GM18858 (cell line): ENCODE measurements at regions not wholly inside any gene's neighbourhood (a gene's known extent, or its start where the extent isn't known, plus 50 kb on each side); places are given as distances from the start of the nearest gene placed in this dataset.
"Not testable (repeated sequence)": the region's sequence is repeated elsewhere in the genome, so short reads cannot be mapped to it uniquely, and the experiment has no call there.

ENCODE experiments used
- ATAC-seq: cut with Tn5 transposase; IDR thresholded peaks from one replicate; pipeline ENCODE4 v1.9.1; 2021; ENCODE audit not compliant: unreplicated experiment

DNA sequence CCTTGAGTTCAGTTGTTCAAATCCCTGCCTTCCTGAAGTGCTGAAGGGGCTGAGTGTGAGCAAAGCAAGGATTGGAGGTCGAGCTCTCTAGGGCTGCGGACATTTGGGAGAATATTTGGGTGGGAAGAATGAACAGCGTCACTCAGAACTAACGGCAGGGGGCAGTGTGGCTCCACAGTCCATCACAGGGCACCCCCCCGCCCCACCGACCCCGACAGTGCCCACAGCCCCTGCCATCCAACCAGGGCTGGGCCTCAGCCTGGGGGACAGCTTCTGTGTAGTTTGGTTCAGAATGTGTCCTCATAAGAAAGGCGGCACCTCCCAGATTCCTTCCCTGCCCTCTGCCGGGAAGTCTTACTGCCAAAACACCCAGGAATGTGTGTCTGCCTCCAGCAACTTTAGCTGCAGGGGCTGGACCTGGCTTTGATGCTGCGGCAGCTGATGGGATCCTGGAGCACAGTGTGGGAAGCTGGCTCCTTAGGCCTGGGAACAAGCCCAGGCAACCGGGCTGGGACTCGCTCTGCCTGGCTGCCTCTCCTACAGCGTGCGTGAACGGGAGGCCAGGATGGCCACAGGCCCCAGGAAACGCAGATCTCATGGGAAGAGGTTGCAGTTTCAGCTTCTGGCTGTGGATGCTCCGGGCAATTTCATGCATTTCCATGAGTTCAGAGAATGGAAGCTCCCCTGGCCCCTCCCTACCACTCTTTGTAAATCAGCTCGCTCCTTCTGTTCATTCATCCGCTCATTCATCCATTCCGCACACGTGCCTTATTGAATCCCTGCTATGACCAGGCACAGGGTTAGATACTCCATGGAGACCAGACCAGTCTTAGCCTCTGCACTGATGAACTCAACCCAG, 104.9 kb upstream of the TMPRSS2 start:
- ATAC-seq = no peak

DNA sequence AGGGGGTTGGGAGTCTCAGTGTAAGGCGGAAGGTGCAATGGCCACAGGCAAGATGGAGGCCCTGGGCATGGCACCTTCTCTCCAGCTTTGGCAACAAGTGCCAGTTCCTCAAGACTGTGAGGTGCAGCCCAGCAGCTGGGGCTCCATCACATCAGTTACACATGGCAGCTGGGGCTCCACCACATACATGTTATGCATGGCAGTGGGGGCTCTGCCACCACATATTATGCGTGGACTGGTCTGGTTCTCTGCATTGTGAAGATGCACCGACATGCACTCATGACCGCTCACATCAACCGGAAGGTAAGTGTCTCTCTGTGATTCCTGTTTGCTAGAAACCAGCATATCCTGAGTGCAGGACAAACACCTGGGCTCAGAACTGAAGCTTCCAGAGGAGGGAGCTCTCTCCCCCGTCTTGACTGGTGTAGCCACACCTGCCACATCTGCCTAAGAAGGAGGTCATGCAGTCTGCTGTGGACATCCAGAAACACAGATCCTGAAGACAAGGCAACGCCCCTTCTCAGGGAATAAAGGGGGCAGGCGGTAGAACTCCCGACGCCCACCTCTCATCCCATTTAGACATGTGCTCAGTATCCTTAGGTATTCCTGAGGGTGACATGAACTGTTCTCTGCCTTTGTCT, 104.1 kb upstream of the TMPRSS2 start:
- ATAC-seq = no peak

DNA sequence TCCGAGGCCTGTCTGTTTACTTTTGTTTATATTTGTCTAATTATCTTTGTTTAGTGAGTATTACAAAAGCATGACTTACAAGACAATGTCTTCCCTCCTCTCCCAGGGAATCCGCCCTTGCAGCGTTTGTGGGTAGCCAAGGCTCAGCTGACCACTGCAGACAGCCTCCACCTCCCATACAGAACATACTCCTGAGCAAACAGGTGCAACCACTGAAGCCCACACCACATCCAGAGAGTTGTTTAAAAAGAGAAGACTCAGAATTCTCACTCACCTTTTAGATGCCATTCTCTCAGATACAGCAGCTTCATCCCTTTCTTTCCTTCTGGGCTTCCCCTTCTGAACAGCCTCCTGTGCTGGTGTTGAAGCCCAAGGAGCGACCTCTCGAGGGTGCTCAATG, 103.5 kb upstream of the TMPRSS2 start:
- ATAC-seq = no peak

DNA sequence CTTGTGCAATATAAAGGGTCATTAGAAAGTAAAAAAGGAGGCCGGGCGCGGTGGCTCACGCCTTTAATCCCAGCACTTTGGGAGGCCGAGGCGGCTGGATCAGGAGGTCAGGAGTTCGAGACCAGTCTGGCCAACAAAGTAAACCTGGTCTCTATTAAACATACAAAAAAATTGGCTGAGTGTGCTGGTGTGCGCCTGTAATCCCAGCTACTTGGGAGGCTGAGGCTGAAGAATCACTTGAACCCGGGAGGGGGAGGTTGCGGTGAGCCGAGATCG, 102.8 kb upstream of the TMPRSS2 start:
- ATAC-seq = not testable (repeated sequence)

DNA sequence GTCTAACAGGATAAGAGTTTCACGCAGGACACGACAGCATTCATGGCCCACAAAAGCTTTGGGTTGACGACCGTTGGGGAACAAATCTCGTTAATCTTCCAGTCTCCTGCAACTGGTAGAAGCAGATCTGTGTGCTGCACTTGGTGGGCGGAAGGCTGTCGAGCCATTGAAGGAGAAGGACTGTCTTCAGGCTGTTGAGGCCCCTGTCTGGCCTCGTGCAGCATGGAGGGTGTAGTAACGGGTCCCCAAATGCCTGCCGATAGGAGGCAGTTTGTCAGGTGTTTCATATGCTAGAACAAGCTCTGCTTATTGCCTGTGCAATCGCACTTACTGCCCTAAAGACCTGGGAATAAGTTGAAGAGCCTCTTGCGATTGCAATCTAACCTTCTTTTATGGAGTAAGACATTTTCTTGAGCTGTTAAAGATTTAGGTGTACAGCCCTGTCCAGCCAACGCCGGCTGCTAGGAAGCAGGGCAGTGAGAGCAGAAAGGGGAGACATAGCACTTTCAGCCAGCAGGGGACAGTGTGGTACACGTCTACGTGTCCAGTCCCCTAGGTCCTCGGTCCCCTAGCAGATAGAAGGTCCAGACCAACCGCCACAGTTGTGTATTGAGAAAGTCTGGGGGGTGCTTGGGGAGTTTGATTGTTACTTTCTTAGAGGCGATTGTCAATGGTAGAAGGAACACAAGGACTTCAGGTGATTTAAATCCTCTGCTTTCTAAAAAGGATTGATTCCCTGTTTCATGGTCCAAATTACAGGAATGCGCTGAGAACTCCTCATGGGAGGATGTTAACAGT, 102.3 kb upstream of the TMPRSS2 start:
- no peak for ATAC-seq

DNA sequence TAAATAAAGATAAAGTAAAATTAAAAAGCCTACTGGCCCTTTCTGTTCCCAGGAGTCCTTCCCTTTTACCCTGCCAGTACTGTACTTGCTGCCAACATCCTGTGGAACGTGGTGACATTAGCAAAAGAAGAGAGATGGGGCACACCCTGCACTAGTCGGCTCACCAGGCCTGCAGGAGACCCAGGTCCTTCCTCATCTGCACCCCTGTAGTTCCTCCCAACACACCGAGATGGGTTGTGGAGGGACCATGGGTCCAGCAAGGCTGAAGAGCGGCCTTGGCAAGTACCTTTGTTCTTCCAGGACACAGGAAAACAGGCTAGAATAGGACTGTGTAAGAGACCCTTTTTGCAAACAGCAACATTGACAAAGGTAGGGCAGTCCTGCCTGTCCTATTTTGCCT, 98.7 kb upstream of the TMPRSS2 start:
- ATAC-seq = no peak

DNA sequence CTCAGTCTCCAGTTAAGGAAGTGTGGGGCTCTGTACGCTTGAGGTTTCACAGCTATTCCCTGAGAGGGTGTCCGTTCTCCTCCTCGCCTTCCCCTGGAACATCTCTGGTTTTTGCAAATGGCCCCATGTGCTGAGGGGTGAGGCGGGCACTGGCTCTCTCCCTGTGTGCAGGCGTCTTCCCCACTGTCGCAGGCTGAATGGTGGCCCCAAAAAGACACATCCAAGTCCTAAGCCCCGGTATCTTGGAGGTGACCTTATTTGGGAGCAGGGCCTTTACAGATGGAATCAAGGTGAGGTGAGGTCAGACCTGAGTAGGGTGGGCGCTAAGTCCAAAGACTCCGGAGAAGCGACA, 98.0 kb upstream of the TMPRSS2 start:
- ATAC-seq = no peak

DNA sequence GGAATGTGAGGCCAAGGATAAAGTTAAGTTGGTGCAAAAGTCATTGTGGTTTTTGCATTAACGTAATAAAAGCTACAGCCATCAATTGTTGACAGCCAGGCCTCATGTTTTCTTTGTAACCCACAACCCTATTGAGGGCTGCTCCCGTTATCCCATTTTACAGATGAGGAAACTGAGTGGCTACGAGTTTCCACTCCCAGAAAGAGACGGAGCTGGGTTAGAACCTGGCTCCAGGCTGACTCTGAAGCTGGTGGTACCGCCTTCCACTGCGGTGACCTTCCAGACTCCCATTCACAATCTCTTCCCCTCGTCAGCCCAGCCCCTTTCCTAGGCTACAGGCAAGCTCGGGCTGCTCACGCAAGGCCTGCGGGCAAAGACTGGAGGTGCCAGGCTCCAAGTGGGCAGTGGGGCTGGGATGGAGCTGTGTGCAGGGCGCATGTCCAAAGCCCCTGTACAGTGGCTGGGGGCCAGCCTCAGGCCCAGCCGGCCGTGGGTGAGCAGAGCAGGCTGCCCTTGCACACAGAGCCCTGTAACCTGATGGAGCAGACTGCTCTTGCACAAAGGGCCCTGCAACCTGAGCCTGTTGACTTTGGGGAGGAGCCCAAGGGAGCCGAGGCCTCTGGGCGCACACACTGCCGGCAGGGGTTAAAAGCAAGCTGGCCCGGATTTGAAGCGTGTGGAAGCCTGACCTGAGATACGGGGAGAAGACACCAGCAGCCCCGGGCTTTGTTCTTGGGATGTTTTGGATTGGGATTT, 97.4 kb upstream of the TMPRSS2 start:
- no peak for ATAC-seq

DNA sequence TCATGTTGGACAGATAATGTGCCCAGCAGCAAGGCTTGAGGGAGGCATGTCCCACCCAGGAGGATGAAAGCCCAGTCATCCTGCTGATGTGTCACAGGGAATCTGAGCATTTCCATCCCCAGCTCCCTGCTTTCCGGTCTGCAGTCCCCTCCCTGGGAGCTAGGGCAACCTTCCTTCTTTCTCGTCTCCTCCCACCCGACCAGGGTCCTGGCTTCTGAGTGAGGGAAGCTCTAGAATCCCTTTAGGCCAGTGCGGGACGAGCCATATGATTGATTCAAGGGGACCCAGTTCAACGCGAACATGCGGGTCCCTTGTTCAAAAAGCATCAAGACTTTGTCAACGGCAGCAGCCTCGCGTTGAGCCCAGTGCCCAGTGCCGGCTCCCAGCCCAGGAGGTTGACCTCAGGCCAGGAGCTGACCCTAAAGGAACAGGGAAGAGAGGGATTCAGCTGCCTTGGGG, 96.7 kb upstream of the TMPRSS2 start:
- ATAC-seq = no peak

DNA sequence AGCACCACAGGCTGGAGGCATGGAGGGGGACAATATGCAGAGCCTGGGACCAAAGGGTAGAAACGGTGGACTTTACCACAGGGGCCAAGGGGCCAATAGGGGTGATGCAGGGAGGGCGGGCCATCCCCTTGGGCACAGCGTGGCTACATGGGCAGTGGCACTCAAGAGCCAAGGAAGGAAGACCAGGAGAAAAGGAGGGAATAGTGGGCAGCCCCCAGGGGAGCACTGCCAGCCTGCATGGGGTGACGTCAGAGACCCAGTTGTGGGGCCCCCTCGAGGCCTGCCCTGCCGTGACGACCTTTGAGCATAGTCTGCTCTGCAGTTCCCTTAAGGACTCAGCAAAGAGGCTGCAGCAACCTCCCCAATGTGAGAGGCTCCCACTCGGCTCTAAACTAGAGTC, 95.5 kb upstream of the TMPRSS2 start:
- no peak for ATAC-seq

DNA sequence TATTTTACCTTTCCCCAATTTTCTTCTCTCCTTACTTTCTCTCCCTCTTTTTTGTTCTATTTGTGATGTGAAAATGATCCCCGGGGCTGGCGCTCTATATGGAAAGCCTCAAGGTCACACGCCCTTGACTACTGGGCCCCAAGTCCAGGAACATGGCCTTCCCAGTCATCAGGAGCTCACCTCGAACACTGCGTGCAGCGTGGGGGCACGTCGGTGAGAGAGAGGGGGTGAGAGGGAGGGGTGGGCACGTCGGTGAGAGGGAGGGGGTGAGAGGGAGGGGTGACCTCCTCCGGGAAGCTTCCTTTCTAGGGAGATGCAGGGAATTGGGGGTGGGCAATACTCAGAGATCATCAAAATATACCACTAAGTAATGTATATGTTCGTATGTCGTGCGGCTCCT, 94.6 kb upstream of the TMPRSS2 start:
- ATAC-seq = no peak

DNA sequence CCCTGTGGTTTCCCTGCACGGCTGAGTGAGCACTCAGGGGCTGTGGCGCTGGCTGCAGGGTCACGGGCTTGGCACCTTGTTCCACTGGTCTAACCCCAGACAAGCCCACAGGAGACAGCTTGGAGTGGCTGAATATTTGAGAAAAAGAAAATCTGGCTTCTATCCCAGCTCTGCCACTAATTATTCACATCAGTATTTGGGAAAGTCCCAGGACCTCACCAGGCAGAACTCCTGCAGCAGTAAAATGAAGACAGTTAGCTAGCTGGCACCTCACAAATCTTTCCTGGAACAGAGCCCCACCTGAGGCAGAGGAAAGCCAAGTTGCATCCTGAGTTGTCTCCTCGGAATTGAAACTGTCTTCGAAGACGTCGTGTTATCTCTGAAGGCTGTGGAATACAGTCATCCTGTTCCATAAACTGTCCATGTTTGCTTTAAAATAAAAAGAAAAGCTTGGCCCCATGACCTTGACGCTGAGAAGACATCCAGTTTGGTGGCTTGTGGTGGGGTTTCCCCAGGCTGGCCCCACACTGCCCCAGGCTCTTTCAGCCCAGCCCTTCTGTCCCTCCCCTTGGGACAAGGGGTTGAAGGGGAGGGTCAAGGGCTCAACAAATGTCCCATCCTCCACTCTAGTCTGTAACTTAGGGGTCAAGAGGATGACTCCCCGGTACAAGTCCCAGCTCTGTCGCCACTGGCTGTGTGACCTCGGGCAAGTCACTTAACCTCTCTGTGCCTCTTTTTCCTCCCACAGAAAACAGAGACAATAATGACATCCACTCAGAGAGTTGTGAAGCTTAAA, 93.8 kb upstream of the TMPRSS2 start:
- ATAC-seq = no peak

DNA sequence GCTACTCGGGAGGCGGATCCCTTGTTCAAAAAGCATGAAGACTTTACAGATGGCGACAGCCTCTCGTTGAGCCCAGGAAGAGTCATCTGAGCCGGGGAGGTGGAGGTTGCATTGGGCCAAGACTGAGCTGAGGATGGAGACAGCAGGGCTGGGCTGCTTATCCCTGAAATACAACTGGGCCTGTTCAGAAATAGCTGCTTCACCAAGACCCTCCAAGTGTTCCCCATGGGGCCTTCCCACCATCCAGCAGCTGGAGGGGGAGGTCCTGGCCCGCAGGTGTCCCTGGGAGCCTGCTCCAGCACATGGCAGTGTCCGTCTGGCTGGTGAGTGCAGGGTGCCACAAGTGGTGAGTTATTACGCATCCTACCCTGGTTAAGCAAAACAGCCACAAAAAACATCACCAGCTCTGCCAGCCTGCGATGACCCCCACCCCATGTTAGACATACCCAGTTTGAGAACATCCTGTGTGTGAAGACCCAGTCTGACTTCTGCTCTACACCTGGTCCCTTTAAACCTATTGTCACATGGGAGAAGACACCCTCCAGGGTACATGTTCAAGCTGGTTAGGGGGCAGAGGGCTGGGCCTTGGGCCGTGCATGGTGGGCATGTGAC, 93.1 kb upstream of the TMPRSS2 start:
- ATAC-seq = no peak

DNA sequence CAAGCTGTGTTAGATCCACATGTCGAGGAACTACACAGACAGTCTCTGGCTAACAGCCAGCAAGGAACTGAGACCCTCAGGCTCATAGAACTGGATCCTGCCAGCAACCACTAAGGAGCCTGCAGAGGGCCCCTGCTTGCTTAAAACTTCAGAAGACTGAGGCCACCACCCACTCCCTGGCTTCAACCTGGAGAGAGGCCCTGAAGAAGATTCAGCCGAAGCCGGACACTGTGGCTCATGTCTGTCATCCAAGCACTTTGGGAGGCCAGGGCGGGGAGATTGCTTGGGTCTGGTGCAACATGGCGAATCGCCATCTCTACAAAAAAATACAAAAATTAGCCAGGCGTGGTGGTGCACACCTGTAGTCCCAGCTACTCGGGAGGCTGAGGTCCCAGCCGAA, 92.6 kb upstream of the TMPRSS2 start:
- ATAC-seq = no peak

DNA sequence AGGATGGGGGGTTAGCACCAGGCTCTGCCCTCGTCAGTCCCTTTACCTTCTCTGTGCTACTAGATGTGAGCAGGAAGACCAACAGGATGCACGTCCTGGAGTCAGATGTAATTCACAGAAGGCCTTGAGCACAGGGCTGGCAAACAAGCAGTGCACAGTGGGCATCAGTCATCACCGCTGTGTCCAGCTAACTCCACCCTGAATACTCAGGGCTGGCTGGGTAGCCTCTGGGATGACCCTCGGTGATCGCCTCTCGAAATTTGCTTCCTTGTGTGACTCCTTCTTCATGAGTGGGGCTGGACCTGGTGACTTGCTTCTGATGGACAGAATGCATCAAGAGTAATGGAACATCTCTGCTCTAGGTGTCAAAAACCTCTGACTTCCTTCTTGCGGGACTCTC, 92.2 kb upstream of the TMPRSS2 start:
- no peak for ATAC-seq

DNA sequence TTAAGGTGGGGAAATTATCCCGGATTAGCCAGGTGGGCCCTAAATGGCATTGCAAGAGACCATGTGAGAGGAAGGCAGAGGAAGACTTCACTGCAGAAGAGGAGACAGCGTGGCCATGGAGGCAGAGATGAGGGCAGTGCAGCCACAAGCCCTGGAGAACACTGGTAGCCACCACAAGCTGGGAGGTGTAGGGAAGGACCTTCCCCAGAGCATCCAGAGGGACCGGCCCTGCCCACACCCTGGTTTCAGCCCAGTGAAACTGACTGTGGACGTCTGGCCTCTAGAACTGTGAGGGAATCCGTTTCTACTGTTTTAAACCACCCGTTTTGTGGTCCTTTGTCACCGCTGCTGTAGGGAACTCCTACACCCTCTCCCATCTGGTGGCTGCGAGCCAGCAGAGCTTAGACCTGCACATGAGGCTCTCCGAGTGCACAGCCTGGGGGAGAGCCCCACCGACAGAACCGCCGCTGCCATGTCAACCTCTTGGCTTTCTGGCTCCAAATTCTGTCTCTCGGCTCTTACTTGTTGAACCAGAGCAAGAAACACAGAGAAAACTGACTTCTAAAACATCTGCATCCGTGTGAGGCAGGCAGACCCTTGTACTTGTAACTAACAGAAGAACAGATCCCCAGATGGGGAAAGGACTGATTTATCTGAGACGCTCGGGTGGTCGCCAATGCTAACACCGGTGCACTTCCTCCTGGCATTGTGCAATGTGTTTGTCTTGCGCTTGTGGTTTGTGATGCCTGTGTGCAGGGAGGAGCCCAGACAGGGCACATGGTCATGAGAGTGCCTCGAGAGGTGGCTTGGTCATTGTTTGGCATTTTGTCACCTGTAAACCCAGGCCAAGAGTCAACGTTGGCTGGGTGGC, 90.8 kb upstream of the TMPRSS2 start:
- ATAC-seq = no peak

DNA sequence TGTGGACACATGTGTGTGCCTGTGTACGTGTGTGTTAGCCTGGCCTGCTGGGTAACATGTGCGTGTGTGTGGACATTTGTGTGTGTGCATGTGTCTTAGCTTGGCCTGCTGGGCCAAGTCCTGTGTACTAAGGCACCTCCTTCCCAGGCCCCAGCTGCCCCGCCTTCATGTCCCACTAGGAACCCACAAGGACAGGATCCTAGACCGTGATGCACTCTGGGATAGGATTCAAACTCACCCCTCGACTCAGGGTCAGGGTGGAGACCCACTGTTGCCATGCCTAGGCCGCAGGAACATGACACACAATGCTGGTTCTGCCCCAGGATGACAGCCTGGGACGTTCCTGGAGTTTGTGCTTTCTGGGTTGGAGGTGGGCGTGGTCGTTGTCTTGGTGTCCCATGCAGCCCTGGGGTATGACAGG, 89.9 kb upstream of the TMPRSS2 start:
- ATAC-seq = no peak

DNA sequence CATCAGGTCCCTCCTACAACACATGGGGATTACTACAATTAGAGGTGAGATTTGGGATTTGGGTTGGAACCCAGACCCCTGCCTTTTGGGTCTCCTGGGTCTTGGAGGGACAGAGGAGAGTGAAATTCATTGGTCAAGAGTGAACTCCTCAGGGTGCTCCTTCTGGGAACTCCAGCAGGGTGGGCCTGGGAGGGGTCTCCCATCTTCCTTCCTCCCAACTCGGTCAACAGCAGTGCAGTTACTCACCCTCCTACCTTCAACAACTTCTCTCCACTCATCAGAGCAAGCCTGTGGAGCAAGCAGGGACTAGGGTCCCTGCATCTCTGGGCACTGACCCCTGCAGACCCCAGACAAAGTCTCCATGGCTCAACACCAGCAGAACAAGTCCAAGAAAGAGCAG, 89.3 kb upstream of the TMPRSS2 start:
- ATAC-seq = no peak

DNA sequence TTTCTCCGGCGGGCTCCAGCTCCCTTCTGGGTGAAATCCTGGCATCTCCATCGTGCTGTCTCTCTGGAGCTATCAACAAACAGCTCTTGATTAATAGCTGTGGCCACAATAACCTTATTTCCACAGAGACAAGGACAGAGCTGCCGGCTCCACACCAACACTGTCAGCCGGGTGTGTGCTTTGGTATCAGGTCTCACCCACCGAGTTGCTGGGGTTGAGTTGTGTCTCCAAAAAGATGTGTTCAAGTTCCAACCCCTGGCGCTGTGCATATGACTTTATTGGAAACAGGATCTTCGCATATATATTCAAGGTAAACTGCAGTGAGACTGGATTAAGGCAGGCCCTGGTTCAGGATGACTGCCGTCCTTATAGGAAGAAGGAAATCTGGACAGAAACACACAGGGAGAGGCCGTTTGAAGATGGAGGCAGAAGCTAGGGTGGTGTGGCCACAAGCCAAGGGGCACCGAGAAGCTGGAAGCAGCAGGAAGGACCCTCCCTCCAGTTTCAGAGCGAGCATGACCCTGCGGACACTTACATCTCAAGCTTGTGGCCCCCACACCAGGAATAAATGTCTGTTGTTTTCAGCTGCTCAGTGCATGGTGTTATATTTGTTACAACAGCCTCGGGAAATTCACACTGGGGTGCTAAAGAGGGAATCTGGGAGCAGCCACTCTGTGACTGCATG, 88.4 kb upstream of the TMPRSS2 start:
- ATAC-seq = no peak
